Left forelimb (tissue), 1 donor: ENCODE measurements at regions not wholly inside any gene's neighbourhood (a gene's known extent, or its start where the extent isn't known, plus 50 kb on each side); places are given as distances from the start of the nearest gene placed in this dataset.
"Not testable (repeated sequence)": the region's sequence is repeated elsewhere in the genome, so short reads cannot be mapped to it uniquely, and the experiment has no call there.

Source experiments
- DNase-seq: peaks from one replicate; pipeline ENCODE4 v3.0.0-alpha.2; 2018; ENCODE audit warnings: low spot score

DNA sequence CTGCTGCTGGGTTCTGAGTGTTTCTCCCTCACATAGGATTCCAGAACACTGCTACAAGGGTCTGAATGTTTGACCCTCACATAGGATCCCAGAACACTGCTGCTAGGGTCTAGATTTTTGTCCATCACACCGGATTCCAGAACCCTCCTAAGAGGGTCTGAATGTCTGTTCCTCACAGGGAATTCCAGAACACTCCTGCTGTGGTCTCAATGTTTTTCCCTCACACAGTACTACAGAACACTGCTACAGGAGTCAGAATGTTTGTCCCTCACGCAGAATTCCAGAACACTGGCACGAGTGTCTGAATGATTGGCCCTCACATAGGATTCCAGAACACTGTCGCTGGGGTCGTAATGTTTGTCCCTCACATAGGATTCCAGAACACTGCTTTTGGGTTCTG lies 221.6 kb downstream of the FOXD4L6 start:
- not testable (repeated sequence) for DNase-seq

DNA sequence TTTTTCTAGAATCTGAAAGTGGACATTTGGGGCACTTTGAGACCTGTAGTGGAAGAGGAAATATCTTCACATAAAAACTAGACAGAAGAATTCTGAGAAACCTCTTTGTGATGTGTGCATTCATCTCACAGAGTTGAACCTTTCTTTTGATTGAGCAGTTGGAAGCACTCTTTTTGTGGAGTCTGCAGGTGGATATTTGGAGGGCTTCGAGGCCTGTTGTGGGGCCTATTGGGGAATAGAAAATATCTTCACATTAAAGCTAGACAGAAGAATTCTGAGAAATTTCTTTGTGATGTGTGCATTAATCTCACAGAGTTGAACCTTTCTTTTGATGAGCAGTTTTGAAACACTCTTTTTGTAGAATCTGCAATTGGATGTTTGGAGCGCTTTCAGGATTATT lies 236.2 kb downstream of the FOXD4L6 start:
- not testable (repeated sequence) for DNase-seq

DNA sequence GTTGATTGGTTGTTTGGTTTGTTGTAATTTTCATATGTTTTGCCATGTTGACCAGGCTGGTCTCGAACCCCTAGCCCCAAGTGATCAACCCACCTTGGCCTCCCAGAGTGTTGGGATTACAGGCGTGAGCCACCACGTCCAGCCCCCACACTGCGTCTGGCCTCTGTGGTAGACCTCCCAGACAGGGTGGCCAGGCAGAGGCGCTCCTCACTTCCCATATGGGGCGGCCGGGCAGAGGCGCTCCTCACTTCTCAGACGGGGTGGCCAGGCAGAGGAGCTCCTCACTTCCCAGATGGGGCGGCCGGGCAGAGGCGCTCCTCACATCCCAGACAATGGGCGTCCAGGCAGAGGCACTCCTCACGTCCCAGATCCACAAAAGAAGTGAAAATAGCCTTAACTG lies 242.6 kb downstream of the FOXD4L6 start:
- DNase-seq = not testable (repeated sequence)

- DNase-seq = not testable (repeated sequence)
These were observed 243.5 kb downstream of the FOXD4L6 start for GRCh38 chr9:40884902-40885490.

GRCh38 chr9:40884072-40884901 lies 244.2 kb downstream of the FOXD4L6 start:
- DNase-seq = no peak

GRCh38 chr9:40883423-40884071 lies 244.9 kb downstream of the FOXD4L6 start:
- not testable (repeated sequence) for DNase-seq

GRCh38 chr9:40873753-40874295 lies 254.7 kb downstream of the FOXD4L6 start:
- not testable (repeated sequence) for DNase-seq

DNA sequence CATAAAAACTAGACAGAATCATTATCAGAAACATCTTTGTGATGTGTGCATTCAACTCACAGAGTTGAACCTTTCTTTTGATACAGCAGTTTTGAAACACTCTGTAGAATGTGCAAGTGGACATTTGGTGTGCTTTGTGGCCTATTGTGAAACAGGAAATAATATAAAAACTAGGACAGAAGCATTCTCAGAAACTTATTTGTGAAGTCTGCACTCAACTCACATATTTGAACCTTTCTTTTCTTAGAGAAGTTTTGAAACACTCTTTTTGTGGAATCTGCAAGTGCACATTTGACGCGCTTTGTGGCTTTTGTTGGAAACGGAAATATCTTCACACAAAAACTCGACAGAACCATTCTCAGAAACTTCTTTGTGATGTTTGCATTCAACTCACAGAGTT lies 260.0 kb downstream of the FOXD4L6 start:
- not testable (repeated sequence) for DNase-seq
